ENCODE measurements at regions not wholly inside any gene's neighbourhood (a gene's known extent, or its start where the extent isn't known, plus 50 kb on each side); places are given as distances from the start of the nearest gene placed in this dataset.
"Not testable (repeated sequence)": the region's sequence is repeated elsewhere in the genome, so short reads cannot be mapped to it uniquely, and the experiment has no call there.

GRCh38 chr11:101255036-101255435 lies 125.4 kb upstream of the PGR start:
- Histone ChIP-seq H3K4me2 (ENCODE audit: low read length) (no peak overlapping the region), H3K36me3 (ENCODE audit: insufficient read depth, low read length) (no peaks in the 10 kb centered on the region), H3K9me3 (ENCODE audit: low read length) (no peaks in the 10 kb centered on the region), H3K27ac (ENCODE audit: low read length) (no peak overlapping the region), H3K27me3 (ENCODE audit: insufficient read depth, low read depth, low read length) (no peaks in the 10 kb centered on the region), H3K79me2 (replicated peaks; ENCODE audit: insufficient read depth, low read length) (no peaks in the 10 kb centered on the region), H3K9ac (ENCODE audit: low read length) (no peak overlapping the region), H3K4me3 (ENCODE audit: low read length) (no peak overlapping the region), H3K9me2 (ENCODE audit: insufficient read depth, low read length) (no peaks in the 10 kb centered on the region), H2AFZ (ENCODE audit: low read depth, low read length) (no peak overlapping the region), H3F3A (ENCODE audit: insufficient read depth, low read length, poor library complexity, severe bottlenecking) (no peaks in the 10 kb centered on the region), H4K20me1 (ENCODE audit: insufficient read depth) (no peaks in the 10 kb centered on the region)
- TF ChIP-seq TAF1 (IDR thresholded peaks at IDR 0.05; ENCODE audit: low read depth), result no peak
- TF ChIP-seq RAD21 (conservative IDR thresholded peaks at IDR 0.05), result no peak
- no peak for TF ChIP-seq SMC3 (conservative IDR thresholded peaks at IDR 0.05; ENCODE audit: poor library complexity)

GRCh38 chr11:101254037-101254436 lies 124.4 kb upstream of the PGR start:
- H3K79me2 ChIP-seq (replicated peaks; ENCODE audit: insufficient read depth, low read length), result no peaks in the 10 kb centered on the region
- H3K36me3 ChIP-seq (ENCODE audit: insufficient read depth, low read length), result no peaks in the 10 kb centered on the region
- H3K4me3 ChIP-seq (ENCODE audit: low read length), result no peak overlapping the region
- TF ChIP-seq CTCF (IDR thresholded peaks at IDR 0.05; ENCODE audit: poor library complexity, severe bottlenecking) (no peak), SMC3 (conservative IDR thresholded peaks at IDR 0.05; ENCODE audit: poor library complexity) (no peak), RAD21 (conservative IDR thresholded peaks at IDR 0.05) (no peak), POLR2AphosphoS5 (IDR thresholded peaks at IDR 0.05) (no peak), MXI1 (conservative IDR thresholded peaks at IDR 0.05; ENCODE audit: poor library complexity, severe bottlenecking) (no peak)
- no peak overlapping the region for H3K9ac ChIP-seq (ENCODE audit: low read length)
- no peaks in the 10 kb centered on the region for H3K9me2 ChIP-seq (ENCODE audit: insufficient read depth, low read length)
- no peaks in the 10 kb centered on the region for H3K27me3 ChIP-seq (ENCODE audit: insufficient read depth, low read depth, low read length)
- H3F3A ChIP-seq (ENCODE audit: insufficient read depth, low read length, poor library complexity, severe bottlenecking), result no peaks in the 10 kb centered on the region
- H3K4me2 ChIP-seq (ENCODE audit: low read length), result no peak overlapping the region
- no peaks in the 10 kb centered on the region for H3K9me3 ChIP-seq (ENCODE audit: low read length)
- no peak overlapping the region for H3K27ac ChIP-seq (ENCODE audit: low read length)
- no peaks in the 10 kb centered on the region for H4K20me1 ChIP-seq (ENCODE audit: insufficient read depth)
- no peak overlapping the region for H2AFZ ChIP-seq (ENCODE audit: low read depth, low read length)

GRCh38 chr11:101245635-101246034 lies 116.0 kb upstream of the PGR start:
- H4K20me1 ChIP-seq (ENCODE audit: insufficient read depth); H3K36me3 ChIP-seq (ENCODE audit: insufficient read depth, low read length); H3K9me2 ChIP-seq (ENCODE audit: insufficient read depth, low read length); H3K9me3 ChIP-seq (ENCODE audit: low read length); H3K27ac ChIP-seq (ENCODE audit: low read length); H3K27me3 ChIP-seq (ENCODE audit: insufficient read depth, low read depth, low read length); H3F3A ChIP-seq (ENCODE audit: insufficient read depth, low read length, poor library complexity, severe bottlenecking); H3K4me2 ChIP-seq (ENCODE audit: low read length); H3K79me2 ChIP-seq (replicated peaks; ENCODE audit: insufficient read depth, low read length); H3K4me3 ChIP-seq (ENCODE audit: low read length); H2AFZ ChIP-seq (ENCODE audit: low read depth, low read length); H3K9ac ChIP-seq (ENCODE audit: low read length): not testable (repeated sequence)

GRCh38 chr11:101245081-101245480 lies 115.5 kb upstream of the PGR start:
- H3K9me2 ChIP-seq (ENCODE audit: insufficient read depth, low read length); H3K4me3 ChIP-seq (ENCODE audit: low read length); H3K9ac ChIP-seq (ENCODE audit: low read length); H4K20me1 ChIP-seq (ENCODE audit: insufficient read depth); H3K9me3 ChIP-seq (ENCODE audit: low read length); H3K4me2 ChIP-seq (ENCODE audit: low read length); H3K36me3 ChIP-seq (ENCODE audit: insufficient read depth, low read length); H3K79me2 ChIP-seq (replicated peaks; ENCODE audit: insufficient read depth, low read length); H3K27me3 ChIP-seq (ENCODE audit: insufficient read depth, low read depth, low read length); H3K27ac ChIP-seq (ENCODE audit: low read length); H2AFZ ChIP-seq (ENCODE audit: low read depth, low read length); H3F3A ChIP-seq (ENCODE audit: insufficient read depth, low read length, poor library complexity, severe bottlenecking): not testable (repeated sequence)

Data from neural cell (in vitro differentiated cells).